ENCODE measurements at regions not wholly inside any gene's neighbourhood (a gene's known extent, or its start where the extent isn't known, plus 50 kb on each side); places are given as distances from the start of the nearest gene placed in this dataset.

DNA sequence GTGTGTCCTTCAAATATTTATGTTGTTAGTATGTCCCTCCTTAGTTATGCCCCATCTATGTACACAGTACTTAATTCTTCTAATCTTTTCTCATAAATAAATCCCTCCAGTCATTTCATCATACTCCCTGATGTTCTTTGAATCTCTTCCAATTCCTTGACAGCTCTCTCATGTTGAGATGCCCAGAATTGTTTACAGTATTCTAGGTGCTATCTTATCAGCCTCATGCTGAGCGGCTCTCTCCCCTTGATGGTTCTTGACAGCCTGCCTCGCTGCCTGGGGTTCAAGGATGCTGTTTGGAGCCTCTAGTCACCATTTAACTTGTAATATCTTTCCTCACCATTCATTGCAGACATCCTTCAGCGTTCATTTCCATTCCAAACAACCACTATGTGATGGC, 799.2 kb downstream of the BRINP1 start:
- DNase-seq (no peak), ATAC-seq (ENCODE audit: low FRiP score in 2 of 2) (no peak)
- Histone ChIP-seq H3K27me3 (no peaks in the 10 kb centered on the region), H3K36me3 (no peaks in the 10 kb centered on the region), H3K9me3 (no peaks in the 10 kb centered on the region), H3K4me3 (no peak overlapping the region), H3K27ac (no peak overlapping the region), H3K4me1 (no peaks in the 10 kb centered on the region)
- TF ChIP-seq POLR2AphosphoS5 (IDR thresholded peaks at IDR 0.05) (no peak), POLR2A (IDR thresholded peaks at IDR 0.05) (no peak), EP300 (IDR thresholded peaks at IDR 0.05) (no peak)
- TF ChIP-seq, protein P1, sequence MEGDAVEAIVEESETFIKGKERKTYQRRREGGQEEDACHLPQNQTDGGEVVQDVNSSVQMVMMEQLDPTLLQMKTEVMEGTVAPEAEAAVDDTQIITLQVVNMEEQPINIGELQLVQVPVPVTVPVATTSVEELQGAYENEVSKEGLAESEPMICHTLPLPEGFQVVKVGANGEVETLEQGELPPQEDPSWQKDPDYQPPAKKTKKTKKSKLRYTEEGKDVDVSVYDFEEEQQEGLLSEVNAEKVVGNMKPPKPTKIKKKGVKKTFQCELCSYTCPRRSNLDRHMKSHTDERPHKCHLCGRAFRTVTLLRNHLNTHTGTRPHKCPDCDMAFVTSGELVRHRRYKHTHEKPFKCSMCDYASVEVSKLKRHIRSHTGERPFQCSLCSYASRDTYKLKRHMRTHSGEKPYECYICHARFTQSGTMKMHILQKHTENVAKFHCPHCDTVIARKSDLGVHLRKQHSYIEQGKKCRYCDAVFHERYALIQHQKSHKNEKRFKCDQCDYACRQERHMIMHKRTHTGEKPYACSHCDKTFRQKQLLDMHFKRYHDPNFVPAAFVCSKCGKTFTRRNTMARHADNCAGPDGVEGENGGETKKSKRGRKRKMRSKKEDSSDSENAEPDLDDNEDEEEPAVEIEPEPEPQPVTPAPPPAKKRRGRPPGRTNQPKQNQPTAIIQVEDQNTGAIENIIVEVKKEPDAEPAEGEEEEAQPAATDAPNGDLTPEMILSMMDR (IDR thresholded peaks at IDR 0.05) = no peak
- WGBS, 2 donors = 37 to 49% methylated on average over 3 of the region's 3 CpGs

DNA sequence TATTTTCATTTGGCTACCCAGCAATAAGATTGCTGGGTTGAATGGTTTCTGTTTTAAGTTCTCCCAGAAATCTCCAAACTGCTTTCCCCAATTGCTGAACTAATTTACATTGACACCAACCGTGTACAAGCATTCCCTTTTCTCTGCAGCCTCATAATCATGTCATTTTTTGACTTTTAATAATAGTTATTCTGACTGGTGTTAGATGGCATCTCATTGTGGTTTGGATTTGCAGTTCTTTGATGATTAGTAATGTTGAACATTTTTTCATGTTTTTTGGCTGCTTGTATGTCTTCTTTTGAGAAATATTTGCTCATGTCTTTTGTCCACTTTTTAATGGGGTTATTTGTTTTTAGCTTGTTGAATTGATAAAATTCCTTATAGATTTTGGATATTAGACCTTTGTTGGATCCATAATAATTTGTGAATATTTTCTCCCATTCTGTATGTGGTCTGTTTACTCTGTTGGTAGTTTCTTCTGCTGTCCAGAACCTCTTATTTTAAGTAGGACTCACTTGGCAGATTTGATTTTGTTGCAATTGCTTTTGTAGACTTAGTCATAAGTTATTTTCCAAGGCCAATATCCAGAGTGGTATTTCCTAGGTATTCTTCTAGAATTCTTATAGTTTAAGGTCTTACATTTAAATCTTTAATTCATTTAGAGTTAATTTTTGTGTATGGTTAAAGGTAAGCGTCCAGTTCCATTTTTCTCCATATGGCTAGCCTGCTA, 793.7 kb downstream of the BRINP1 start:
- Histone ChIP-seq H3K4me3 (no peak overlapping the region), H3K27me3 (no peaks in the 10 kb centered on the region), H3K27ac (no peak overlapping the region), H3K9me3 (peaks cover 0 to 15% (median 1%) of the 10 kb centered on the region in 4 donors), H3K4me1 (no peaks in the 10 kb centered on the region), H3K36me3 (no peaks in the 10 kb centered on the region)
- WGBS, 2 donors = 45 to 54% methylated on average over 2 of the region's 2 CpGs
- TF ChIP-seq POLR2A (IDR thresholded peaks at IDR 0.05) (no peak), POLR2AphosphoS5 (IDR thresholded peaks at IDR 0.05) (no peak), EP300 (IDR thresholded peaks at IDR 0.05) (no peak)
- TF ChIP-seq, protein P1 (IDR thresholded peaks at IDR 0.05) = no peak
- no peak for ATAC-seq (ENCODE audit: low FRiP score in 2 of 2)
- no peak for DNase-seq

DNA sequence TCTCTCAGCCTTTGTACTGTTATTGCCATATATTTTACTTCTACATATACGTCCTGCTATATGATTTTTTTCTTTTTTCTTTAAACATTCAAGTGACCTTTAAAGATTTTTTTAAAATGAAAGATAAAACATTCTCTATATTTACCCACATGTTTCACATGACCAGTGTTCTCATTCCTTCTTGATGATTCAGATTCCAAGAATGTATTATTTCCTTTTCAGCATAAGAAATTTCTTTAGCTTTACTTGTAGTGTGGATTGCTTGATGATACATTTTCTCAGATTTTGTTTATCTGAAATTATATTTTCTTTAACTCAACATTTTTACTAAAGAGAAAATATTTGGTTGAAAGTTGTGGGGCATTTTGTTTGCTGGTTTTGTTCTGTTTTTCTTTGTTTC, 792.1 kb downstream of the BRINP1 start:
- no peaks in the 10 kb centered on the region for H3K4me1 ChIP-seq
- no peak overlapping the region for H3K4me3 ChIP-seq
- no peaks in the 10 kb centered on the region for H3K27me3 ChIP-seq
- 37 to 61% methylated on average over 1 of the region's 1 CpG for WGBS, 2 donors
- H3K27ac ChIP-seq = no peak overlapping the region
- no peak for DNase-seq
- TF ChIP-seq EP300 (IDR thresholded peaks at IDR 0.05) = no peak
- TF ChIP-seq, protein P1 (IDR thresholded peaks at IDR 0.05) = no peak
- no peak for TF ChIP-seq POLR2AphosphoS5 (IDR thresholded peaks at IDR 0.05)
- TF ChIP-seq POLR2A (IDR thresholded peaks at IDR 0.05) = no peak
- peaks cover 0 to 15% (median 1%) of the 10 kb centered on the region in 4 donors for H3K9me3 ChIP-seq
- H3K36me3 ChIP-seq = no peaks in the 10 kb centered on the region
- ATAC-seq (ENCODE audit: low FRiP score in 2 of 2) = no peak

DNA sequence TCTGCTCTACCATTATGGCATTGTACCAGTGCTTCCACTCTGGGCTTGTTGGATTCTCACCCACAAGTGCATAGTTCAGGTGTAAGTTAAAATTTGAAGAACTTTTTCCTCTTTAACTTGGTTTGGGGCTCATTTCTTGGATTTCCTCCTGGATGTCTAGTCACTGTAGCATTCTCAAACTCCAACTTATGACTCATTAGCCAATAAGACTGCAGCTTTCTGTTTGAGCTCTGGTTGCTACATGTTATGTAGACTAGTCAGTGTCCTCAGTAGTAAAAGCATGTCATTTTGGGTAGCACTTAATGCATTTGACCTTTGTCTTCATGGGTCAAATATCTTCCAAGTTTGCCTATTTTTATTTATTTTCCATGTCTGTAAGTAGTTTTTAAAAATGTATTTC, 790.8 kb downstream of the BRINP1 start:
- H3K27ac ChIP-seq = no peak overlapping the region
- TF ChIP-seq, protein P1 (IDR thresholded peaks at IDR 0.05) = no peak
- no peak for TF ChIP-seq POLR2A (IDR thresholded peaks at IDR 0.05)
- no peak for TF ChIP-seq POLR2AphosphoS5 (IDR thresholded peaks at IDR 0.05)
- no peak for TF ChIP-seq EP300 (IDR thresholded peaks at IDR 0.05)
- DNase-seq (no peak), ATAC-seq (ENCODE audit: low FRiP score in 2 of 2) (no peak)
- no peak overlapping the region for H3K4me3 ChIP-seq
- no peaks in the 10 kb centered on the region for H3K4me1 ChIP-seq
- no peaks in the 10 kb centered on the region for H3K27me3 ChIP-seq
- no peaks in the 10 kb centered on the region for H3K36me3 ChIP-seq
- H3K9me3 ChIP-seq = peaks cover 0 to 15% (median 1%) of the 10 kb centered on the region in 4 donors

DNA sequence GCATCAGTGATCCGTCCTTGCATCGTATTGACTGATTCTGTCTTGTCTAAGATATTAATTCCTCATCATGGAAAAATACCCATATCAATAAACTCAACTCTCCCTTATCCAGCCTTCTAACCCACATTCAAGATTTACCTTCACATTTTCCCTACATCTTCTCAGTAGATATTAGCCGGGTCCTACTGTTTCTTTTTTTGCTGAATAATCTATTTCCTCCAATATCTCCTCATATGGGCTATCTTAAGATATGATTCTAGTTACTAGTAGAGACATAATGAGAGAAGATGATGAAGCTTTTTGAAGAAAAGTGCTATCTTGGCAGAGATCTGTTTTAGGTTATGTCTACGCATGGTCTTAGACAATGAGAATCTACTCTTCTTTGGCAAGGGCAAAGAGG, 785.8 kb downstream of the BRINP1 start:
- Histone ChIP-seq H3K27me3 (no peaks in the 10 kb centered on the region), H3K4me1 (no peaks in the 10 kb centered on the region), H3K27ac (no peak overlapping the region), H3K4me3 (no peak overlapping the region), H3K36me3 (no peaks in the 10 kb centered on the region), H3K9me3 (no peaks in the 10 kb centered on the region)
- WGBS, 2 donors = 69 to 94% methylated on average over 4 of the region's 4 CpGs
- no peak for DNase-seq
- no peak for ATAC-seq (ENCODE audit: low FRiP score in 2 of 2)
- no peak for TF ChIP-seq EP300 (IDR thresholded peaks at IDR 0.05)
- TF ChIP-seq POLR2A (IDR thresholded peaks at IDR 0.05) = no peak
- TF ChIP-seq POLR2AphosphoS5 (IDR thresholded peaks at IDR 0.05) = no peak
- TF ChIP-seq, protein P1 (IDR thresholded peaks at IDR 0.05) = no peak

Data from upper lobe of left lung (tissue), 6 donors.